Trophoblast cell (in vitro differentiated cells and primary cell): ENCODE measurements at regions not wholly inside any gene's neighbourhood (a gene's known extent, or its start where the extent isn't known, plus 50 kb on each side); places are given as distances from the start of the nearest gene placed in this dataset.
A peak's percentile ranks its signal among the peaks of the same experiment; 100 is the strongest.

Experiments used
- DNase-seq, 2 donors: peaks; one replicate each; pipeline ENCODE4 v3.0.0-alpha.2; 2016
- H2AFZ ChIP-seq: 2 replicates; pipeline ENCODE4 v1.6.1; 2013; ENCODE audit warnings: low read length, moderate library complexity, mild to moderate bottlenecking; ENCODE audit not compliant: insufficient read depth, poor library complexity
- H2AK5ac ChIP-seq: 2 replicates; pipeline ENCODE4 v1.6.1; 2013; ENCODE audit warnings: mild to moderate bottlenecking, low read length
- H2BK120ac ChIP-seq: 2 replicates; pipeline ENCODE4 v1.6.1; 2013; ENCODE audit warnings: low read length, mild to moderate bottlenecking, moderate library complexity; ENCODE audit not compliant: insufficient read depth, poor library complexity
- H2BK12ac ChIP-seq: 2 replicates; pipeline ENCODE4 v1.6.1; 2013; ENCODE audit warnings: mild to moderate bottlenecking, low read length, moderate library complexity
- H2BK5ac ChIP-seq: 2 replicates; pipeline ENCODE4 v1.6.1; 2013; ENCODE audit warnings: low read length, low read depth, moderate library complexity, mild to moderate bottlenecking; ENCODE audit not compliant: poor library complexity
- H3K14ac ChIP-seq: 2 replicates; pipeline ENCODE4 v1.6.1; 2013; ENCODE audit warnings: mild to moderate bottlenecking, low read length
- H3K18ac ChIP-seq: 2 replicates; pipeline ENCODE4 v1.6.1; 2013; ENCODE audit warnings: mild to moderate bottlenecking, low read length
- H3K23ac ChIP-seq: 2 replicates; pipeline ENCODE4 v1.6.1; 2013; ENCODE audit warnings: low read length
- H3K27ac ChIP-seq: 2 replicates; pipeline ENCODE4 v1.5.1; 2013; ENCODE audit warnings: low read depth, mild to moderate bottlenecking, inconsistent platforms, low read length, moderate library complexity
- H3K27me3 ChIP-seq: 2 replicates; pipeline ENCODE4 v1.6.1; 2013; ENCODE audit warnings: inconsistent platforms, mild to moderate bottlenecking, low read length, moderate library complexity; ENCODE audit not compliant: insufficient read depth
- H3K36me3 ChIP-seq, 2 experiments: 1 replicate in 1 of 2; 2 replicates in 1 of 2; pipeline ENCODE4 v1.6.1; 2013; ENCODE audit warnings: low read length in 2 of 2, mild to moderate bottlenecking in 2 of 2, moderate library complexity in 1 of 2; ENCODE audit not compliant: insufficient read depth in 2 of 2, control insufficient read depth in 1 of 2
- H3K4ac ChIP-seq: 2 replicates; pipeline ENCODE4 v1.6.1; 2013; ENCODE audit warnings: low read depth, mild to moderate bottlenecking, low read length, moderate library complexity
- H3K4me1 ChIP-seq, 2 experiments: 1 replicate in 1 of 2; 2 replicates in 1 of 2; pipeline ENCODE4 v1.6.1; 2013; ENCODE audit warnings: low read length in 2 of 2, mild to moderate bottlenecking in 2 of 2, moderate library complexity in 1 of 2; ENCODE audit not compliant: insufficient read depth in 2 of 2, control insufficient read depth in 1 of 2
- H3K4me2 ChIP-seq: 2 replicates; pipeline ENCODE4 v1.6.1; 2013; ENCODE audit warnings: inconsistent platforms, mild to moderate bottlenecking, low read length, moderate library complexity
- H3K4me3 ChIP-seq: 2 replicates; pipeline ENCODE4 v1.5.1; 2013; ENCODE audit warnings: mild to moderate bottlenecking, low read depth, low read length, inconsistent platforms
- H3K79me1 ChIP-seq: one replicate; pipeline ENCODE4 v1.6.1; 2013; ENCODE audit warnings: low read length
- H3K79me2 ChIP-seq: 2 replicates; pipeline ENCODE4 v1.6.1; 2013; ENCODE audit warnings: low read length, mild to moderate bottlenecking; ENCODE audit not compliant: control insufficient read depth, insufficient read depth, poor library complexity
- H3K9ac ChIP-seq: 2 replicates; pipeline ENCODE4 v1.6.1; 2013; ENCODE audit warnings: mild to moderate bottlenecking, low read length
- H3K9me3 ChIP-seq: 2 replicates; pipeline ENCODE4 v1.6.1; 2013; ENCODE audit warnings: low read depth, mild to moderate bottlenecking, control low read depth, inconsistent platforms, low read length; ENCODE audit not compliant: insufficient read depth
- H4K12ac ChIP-seq: 2 replicates; pipeline ENCODE4 v1.6.1; 2013; ENCODE audit warnings: low read depth, mild to moderate bottlenecking, low read length, moderate library complexity
- H4K8ac ChIP-seq: 2 replicates; pipeline ENCODE4 v1.6.1; 2013; ENCODE audit warnings: low read depth, mild to moderate bottlenecking, low read length, moderate library complexity
- H4K91ac ChIP-seq: one replicate; pipeline ENCODE4 v1.6.1; 2013; ENCODE audit warnings: low read depth, mild to moderate bottlenecking, low read length, moderate library complexity
- WGBS: extraction: QIAGEN DNeasy Blood & Tissue Kit; methylation state at CpG from one replicate; pipeline ENCODE4 v1.1.7; 2013; ENCODE audit warnings: missing lambda C conversion rate; ENCODE audit not compliant: insufficient read length, insufficient coverage; ENCODE audit errors: extremely low coverage; 5-methylcytosine and 5-hydroxymethylcytosine counted together

DNA sequence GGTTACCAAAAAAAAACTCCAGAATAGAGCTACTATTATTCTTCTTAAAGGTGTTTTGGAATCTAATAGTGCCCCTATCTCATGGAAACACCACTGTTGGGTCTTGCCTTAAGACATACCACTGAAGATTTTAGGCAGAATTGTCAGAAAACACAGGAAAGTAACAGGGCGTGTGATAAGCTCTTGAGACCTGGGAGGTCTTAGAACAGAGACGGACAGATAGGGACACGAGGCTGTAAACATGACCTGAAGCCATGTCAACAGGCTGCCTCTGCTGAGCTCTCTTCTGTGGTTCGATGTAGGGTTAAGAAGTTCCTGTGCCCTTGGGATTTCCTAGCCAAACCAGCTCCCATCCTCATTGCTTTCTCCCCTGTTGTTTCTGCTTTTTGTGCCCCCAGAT, 69.3 kb downstream of the CTSL start:
- H2BK12ac ChIP-seq = no peak overlapping the region
- no peaks in the 10 kb centered on the region for H3K79me2 ChIP-seq
- H3K79me1 ChIP-seq = no peaks in the 10 kb centered on the region
- peak in 1 of 2 donors; percentile 18 for DNase-seq
- H2AK5ac ChIP-seq = no peak overlapping the region
- H3K27ac ChIP-seq = no peak overlapping the region
- no CpG with 5 or more reads among the region's 4 CpGs for WGBS
- no peak overlapping the region for H3K4me2 ChIP-seq
- H3K23ac ChIP-seq = no peak overlapping the region
- H3K4ac ChIP-seq = no peak overlapping the region
- H3K27me3 ChIP-seq = no peaks in the 10 kb centered on the region
- no peaks in the 10 kb centered on the region for H3K36me3 ChIP-seq
- H3K18ac ChIP-seq = no peak overlapping the region
- H2AFZ ChIP-seq = no peak overlapping the region
- H2BK120ac ChIP-seq = no peak overlapping the region
- no peak overlapping the region for H2BK5ac ChIP-seq
- H3K14ac ChIP-seq = no peak overlapping the region
- no peak overlapping the region for H4K12ac ChIP-seq
- peaks cover 6 to 11% of the 10 kb centered on the region in 2 experiments for H3K4me1 ChIP-seq
- H4K91ac ChIP-seq = no peak overlapping the region
- no peak overlapping the region for H4K8ac ChIP-seq
- H3K4me3 ChIP-seq = no peak overlapping the region
- H3K9ac ChIP-seq = no peak overlapping the region
- H3K9me3 ChIP-seq = no peaks in the 10 kb centered on the region

- DNase-seq = no peak
- no peak overlapping the region for H3K18ac ChIP-seq
- H3K36me3 ChIP-seq = no peaks in the 10 kb centered on the region
- H2BK12ac ChIP-seq = no peak overlapping the region
- H2AFZ ChIP-seq = no peak overlapping the region
- no peaks in the 10 kb centered on the region for H3K79me2 ChIP-seq
- H3K79me1 ChIP-seq = peaks cover 2% of the 10 kb centered on the region
- no peak overlapping the region for H3K9ac ChIP-seq
- H3K14ac ChIP-seq = no peak overlapping the region
- no peak overlapping the region for H3K4me2 ChIP-seq
- H2AK5ac ChIP-seq = no peak overlapping the region
- no peak overlapping the region for H2BK5ac ChIP-seq
- H3K27ac ChIP-seq = no peak overlapping the region
- H3K4me3 ChIP-seq = no peak overlapping the region
- H2BK120ac ChIP-seq = no peak overlapping the region
- no peaks in the 10 kb centered on the region for H3K27me3 ChIP-seq
- no CpG with 5 or more reads among the region's 2 CpGs for WGBS
- no peaks in the 10 kb centered on the region for H3K9me3 ChIP-seq
- H4K8ac ChIP-seq = no peak overlapping the region
- H3K23ac ChIP-seq = peak overlapping the region; percentile 27
- no peak overlapping the region for H4K91ac ChIP-seq
- H3K4me1 ChIP-seq = peaks cover 6 to 15% of the 10 kb centered on the region in 2 experiments
- H3K4ac ChIP-seq = no peak overlapping the region
- no peak overlapping the region for H4K12ac ChIP-seq
These were observed 70.3 kb downstream of the CTSL start for GRCh38 chr9:87796196-87796595.

GRCh38 chr9:87798261-87798833, 72.4 kb downstream of the CTSL start:
- no CpG with 5 or more reads among the region's 1 CpG for WGBS

DNA sequence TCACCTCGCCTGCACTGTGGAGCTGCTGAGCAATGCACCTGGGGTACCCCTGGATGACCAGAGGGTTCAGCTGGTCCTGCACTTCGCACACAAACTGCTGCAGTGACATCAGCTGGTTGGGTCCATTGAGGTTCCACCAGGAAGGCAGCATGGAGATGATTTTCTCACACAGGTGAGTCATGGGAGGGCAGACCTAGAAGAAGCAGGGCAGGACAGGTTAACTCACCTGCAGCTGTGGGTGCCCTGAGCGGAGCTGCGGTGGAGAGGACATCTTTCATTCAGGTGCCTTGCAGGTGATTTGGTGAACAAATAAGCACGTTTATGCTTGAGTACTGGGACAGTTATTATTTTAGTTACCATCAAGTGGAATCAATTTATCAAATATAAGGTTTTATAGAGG, 73.6 kb downstream of the CTSL start:
- Histone ChIP-seq H3K9ac (no peak overlapping the region), H3K4me3 (no peak overlapping the region), H3K9me3 (no peaks in the 10 kb centered on the region), H3K27me3 (no peaks in the 10 kb centered on the region), H3K79me1 (peaks cover 2% of the 10 kb centered on the region), H3K23ac (no peak overlapping the region), H2BK5ac (no peak overlapping the region), H3K4ac (no peak overlapping the region), H3K36me3 (no peaks in the 10 kb centered on the region), H4K12ac (no peak overlapping the region), H2AK5ac (no peak overlapping the region), H2AFZ (no peak overlapping the region), H2BK12ac (no peak overlapping the region), H3K18ac (no peak overlapping the region), H3K27ac (no peak overlapping the region), H3K79me2 (no peaks in the 10 kb centered on the region), H3K4me1 (peaks cover 6 to 15% of the 10 kb centered on the region in 2 experiments), H3K14ac (no peak overlapping the region), H2BK120ac (no peak overlapping the region), H4K91ac (no peak overlapping the region), H4K8ac (no peak overlapping the region), H3K4me2 (no peak overlapping the region)
- DNase-seq = peak; percentile 20 to 73
- WGBS = no CpG with 5 or more reads among the region's 5 CpGs

More at GRCh38 chr9:87798261-87798833, 72.4 kb downstream of the CTSL start:
- no peak overlapping the region for H3K18ac ChIP-seq
- H3K23ac ChIP-seq = no peak overlapping the region
- no peak overlapping the region for H3K4me3 ChIP-seq
- no peak overlapping the region for H3K14ac ChIP-seq
- DNase-seq = peak in 1 of 2 donors; percentile 35
- H4K12ac ChIP-seq = no peak overlapping the region
- H4K91ac ChIP-seq = no peak overlapping the region
- no peak overlapping the region for H2BK120ac ChIP-seq
- no peak overlapping the region for H4K8ac ChIP-seq
- no peak overlapping the region for H2AK5ac ChIP-seq
- H2BK5ac ChIP-seq = no peak overlapping the region
- H3K4ac ChIP-seq = no peak overlapping the region
- no peaks in the 10 kb centered on the region for H3K36me3 ChIP-seq
- H2BK12ac ChIP-seq = no peak overlapping the region
- no peak overlapping the region for H2AFZ ChIP-seq
- H3K9ac ChIP-seq = no peak overlapping the region
- peaks cover 2% of the 10 kb centered on the region for H3K79me1 ChIP-seq
- peaks cover 6 to 15% of the 10 kb centered on the region in 2 experiments for H3K4me1 ChIP-seq
- no peaks in the 10 kb centered on the region for H3K9me3 ChIP-seq
- no peaks in the 10 kb centered on the region for H3K27me3 ChIP-seq
- H3K4me2 ChIP-seq = no peak overlapping the region
- no peak overlapping the region for H3K27ac ChIP-seq
- no peaks in the 10 kb centered on the region for H3K79me2 ChIP-seq
